GM19025 (cell line): ENCODE measurements at regions not wholly inside any gene's neighbourhood (a gene's known extent, or its start where the extent isn't known, plus 50 kb on each side); places are given as distances from the start of the nearest gene placed in this dataset.
"Not testable (repeated sequence)": the region's sequence is repeated elsewhere in the genome, so short reads cannot be mapped to it uniquely, and the experiment has no call there.

Source experiments
- ATAC-seq: cut with Tn5 transposase; IDR thresholded peaks from one replicate; pipeline ENCODE4 v1.9.1; 2021; ENCODE audit warnings: mild to moderate bottlenecking, low read depth, moderate library complexity; ENCODE audit not compliant: unreplicated experiment

DNA sequence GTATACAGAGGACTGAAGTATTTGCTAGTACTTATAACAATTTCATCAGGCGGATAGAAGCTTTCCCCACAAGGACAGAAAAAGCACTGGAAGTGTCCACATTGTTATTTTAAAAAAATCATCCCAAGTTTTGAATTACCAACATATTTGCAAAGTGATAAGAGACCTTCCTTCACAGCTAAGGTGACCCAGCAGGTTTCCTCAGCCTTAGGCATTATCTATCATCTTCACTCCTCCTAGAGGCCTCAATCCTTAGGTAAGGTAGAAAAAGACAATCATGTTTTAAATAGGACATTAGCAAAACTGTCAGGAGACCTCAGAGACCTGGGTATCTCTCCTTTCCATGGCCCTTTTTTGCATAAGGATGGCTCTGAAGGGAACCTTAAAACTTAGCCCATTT lies 72.5 kb upstream of the CHD6 start:
- ATAC-seq, result no peak

DNA sequence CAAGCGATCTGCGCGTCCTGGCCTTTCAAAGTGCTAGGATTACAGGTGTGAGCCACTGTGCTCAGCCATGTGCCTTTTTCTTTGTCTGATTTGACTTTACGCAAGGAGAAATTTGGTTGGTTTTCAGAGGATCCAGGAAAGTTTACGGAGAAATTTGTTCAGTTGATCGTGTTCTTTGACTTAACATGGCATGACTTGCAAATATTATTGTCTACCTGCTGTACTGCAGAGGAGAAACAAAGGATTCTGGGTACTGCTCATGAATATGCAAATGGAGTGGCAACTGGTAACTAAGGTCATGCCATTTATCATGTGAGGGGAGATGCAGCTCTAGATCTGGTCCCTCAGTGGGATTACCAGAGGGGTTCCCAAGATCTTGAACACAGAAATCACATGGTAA lies 68.8 kb upstream of the CHD6 start:
- ATAC-seq, result no peak

DNA sequence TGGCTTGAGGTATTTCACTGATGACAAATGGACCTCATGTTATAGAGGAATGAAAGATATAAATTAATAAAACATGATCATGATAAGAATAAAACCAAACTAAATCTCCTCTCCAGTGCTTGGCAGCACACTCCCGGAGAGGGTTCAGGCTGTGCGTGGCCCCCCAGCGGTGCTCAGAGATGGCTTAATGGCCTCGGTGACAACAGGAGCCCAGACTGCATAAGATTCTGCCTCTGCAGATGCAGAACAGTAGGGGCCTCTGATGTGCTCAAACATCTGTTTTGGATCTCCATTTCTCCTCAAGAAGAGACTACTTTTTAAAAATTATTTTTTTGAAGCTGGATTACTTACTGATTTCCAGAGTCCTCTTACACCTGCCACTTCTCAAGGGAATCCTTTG lies 67.0 kb upstream of the CHD6 start:
- ATAC-seq, result not testable (repeated sequence)

DNA sequence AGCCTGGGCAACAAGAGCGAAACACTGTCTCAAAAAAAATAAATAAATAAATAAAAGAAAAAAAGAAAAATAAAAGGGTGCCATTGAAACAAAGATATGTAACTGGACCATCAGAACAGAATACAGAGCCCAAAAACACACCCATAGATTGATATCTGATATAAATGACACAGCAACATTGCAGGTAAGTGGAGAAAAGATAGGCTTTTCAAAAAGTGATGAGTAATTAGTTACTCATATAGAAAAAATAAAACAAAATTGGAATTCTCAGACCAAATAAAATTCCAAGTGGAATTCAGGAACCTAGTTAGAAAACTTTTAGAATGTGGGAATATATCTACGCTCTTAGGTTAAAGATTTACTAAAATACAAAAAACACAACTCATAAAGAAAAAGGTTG lies 60.6 kb upstream of the CHD6 start:
- ATAC-seq, result no peak

DNA sequence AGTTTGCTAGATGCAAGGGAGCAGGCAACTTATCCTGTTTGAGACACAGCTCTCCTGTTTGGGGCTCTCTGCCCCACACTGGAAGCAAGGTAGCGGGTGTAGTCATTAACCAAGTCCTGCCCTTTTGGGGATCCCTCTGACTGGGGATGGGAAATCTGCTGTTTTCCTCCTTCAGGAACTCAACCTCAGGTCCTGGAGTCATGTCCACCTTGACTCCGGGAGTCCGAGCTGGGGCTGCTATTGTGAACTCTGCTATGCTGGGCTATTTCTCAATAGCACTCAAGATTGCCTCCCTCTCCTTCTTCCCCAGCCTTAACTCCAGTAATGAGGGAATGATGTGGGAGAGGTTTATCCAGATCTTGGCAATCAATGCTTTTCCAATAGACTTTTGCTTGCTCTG lies 54.1 kb upstream of the CHD6 start:
- ATAC-seq, result no peak

DNA sequence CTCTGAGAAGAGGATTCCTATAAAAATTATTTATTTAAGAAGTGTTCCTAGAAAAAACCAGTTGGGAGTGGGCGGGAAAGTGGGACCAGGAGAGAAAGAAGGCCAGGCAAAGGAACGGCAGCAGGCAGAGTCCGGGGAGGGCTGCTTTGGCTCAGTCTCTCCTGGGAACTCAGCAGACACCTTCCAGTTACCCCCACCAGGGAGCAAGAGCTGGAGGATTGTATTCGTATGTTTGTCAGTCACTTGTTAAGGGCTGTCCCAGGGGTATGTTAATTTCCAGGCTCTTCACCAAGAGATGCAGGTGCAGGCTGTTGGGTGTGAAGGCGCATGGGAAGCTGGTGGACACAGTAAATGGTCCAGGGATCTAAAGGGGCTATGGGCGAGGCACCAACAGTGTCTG lies 53.0 kb upstream of the CHD6 start:
- no peak for ATAC-seq

DNA sequence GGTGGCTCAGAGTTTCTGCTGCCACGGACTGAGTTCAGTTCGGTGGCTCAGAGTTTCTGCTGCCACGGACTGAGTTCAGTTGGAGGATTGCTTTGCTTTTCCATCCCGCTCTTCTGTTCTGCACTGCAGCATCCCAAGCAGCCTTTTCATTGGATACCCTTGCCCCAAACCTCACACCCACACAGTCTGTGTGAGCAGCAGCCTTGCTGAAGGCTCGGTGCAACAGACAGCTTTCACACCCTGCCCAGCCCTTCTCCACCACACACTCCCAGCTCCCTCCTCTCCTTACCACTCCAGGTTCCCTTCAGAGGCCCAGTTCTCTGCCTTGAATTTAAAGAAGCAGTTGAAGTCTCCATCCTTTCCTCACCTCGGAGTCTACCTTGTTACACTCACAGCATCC lies 52.5 kb upstream of the CHD6 start:
- ATAC-seq, result no peak

DNA sequence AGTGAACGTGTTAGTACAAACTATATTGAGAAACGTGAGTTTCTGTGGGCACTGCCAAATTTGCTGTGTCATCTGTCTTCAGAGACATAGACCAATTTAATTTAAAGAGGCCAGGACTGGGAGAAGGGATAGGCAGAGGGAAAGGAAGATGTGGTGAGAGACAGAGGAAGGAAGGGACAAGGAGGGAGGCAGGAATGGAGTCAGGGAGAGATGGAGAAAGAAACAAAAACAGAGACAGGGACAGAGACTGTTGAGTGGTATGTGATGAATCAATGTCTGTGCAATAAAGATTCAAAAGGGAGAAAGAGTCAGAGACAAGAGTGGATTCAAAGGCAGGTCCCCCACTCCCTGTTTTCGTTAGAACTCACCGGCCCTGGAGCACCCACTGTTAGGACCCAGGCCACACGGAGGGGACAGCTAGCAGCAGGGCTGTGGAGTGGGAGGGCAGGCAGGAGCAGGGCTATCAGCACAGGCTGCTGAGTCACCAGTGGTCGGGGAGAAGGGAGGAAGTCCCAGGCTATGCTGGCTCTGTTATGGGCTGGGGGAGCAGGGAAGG lies 51.6 kb upstream of the CHD6 start:
- no peak for ATAC-seq

DNA sequence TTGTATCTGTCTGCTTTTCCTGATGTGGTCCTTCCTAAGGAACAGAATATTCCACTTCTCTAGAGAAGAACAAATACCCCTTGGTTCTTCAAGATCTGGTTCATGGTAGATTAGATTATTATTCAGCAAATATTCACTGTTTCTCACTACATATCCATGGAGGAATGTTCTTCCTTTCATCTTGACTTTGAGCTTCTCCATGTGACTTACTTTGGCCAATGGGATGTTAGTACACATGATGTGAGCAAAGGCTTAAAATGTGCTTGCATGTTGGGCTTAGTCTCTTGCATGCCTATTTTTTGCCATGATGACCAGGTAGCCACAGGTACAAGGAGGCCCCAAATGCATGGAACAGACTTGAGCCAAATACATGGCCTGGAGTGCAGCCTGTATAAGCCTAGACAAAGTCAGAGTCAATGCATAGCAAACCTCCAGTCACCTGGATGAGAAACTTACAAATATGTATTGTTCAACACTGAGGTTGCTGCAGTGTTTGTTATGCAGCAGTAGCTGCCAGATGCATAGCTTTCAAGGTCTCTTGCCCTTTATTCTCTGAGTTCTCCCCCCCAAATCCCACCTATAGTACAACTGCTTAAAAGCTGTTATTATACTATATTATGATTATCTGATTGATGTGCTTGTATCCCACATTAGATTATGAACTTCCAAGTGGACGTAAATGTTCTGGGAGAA lies 50.0 kb upstream of the CHD6 start:
- ATAC-seq, result no peak
